HL-60 (cell line): ENCODE measurements at regions not wholly inside any gene's neighbourhood (a gene's known extent, or its start where the extent isn't known, plus 50 kb on each side); places are given as distances from the start of the nearest gene placed in this dataset.

Source experiments
- DNase-seq, 2 experiments: peaks; one replicate each; pipeline ENCODE4 v3.0.0-alpha.2; 2010 to 2020; ENCODE audit warnings: low read depth in 1 of 2, low spot score in 1 of 2
- H3K27ac ChIP-seq: fragments of 250-450 bp; sonication (Bioruptor Pico); replicated peaks from 2 replicates; pipeline ENCODE4 v1.5.1; 2020; ENCODE audit warnings: mild to moderate bottlenecking, moderate library complexity
- H3K27me3 ChIP-seq: fragments of 250-450 bp; sonication (Bioruptor Pico); 2 replicates; pipeline ENCODE4 v1.5.1; 2021; ENCODE audit warnings: mild to moderate bottlenecking, moderate library complexity; ENCODE audit not compliant: insufficient read depth, poor library complexity, severe bottlenecking
- H3K4me3 ChIP-seq: replicated peaks from 2 replicates; pipeline ENCODE4 v1.5.1; 2011; ENCODE audit warnings: mild to moderate bottlenecking, control low read depth, low read length; ENCODE audit not compliant: insufficient read depth
- CTCF ChIP-seq: IDR thresholded peaks from one replicate; pipeline ENCODE4 v1.5.1; 2011; ENCODE audit warnings: low read length, control low read depth, inconsistent platforms; ENCODE audit not compliant: insufficient read depth
- GABPA ChIP-seq: IDR thresholded peaks from 2 replicates; pipeline ENCODE4 v1.6.1; 2012; ENCODE audit warnings: low read depth
- POLR2AphosphoS5 ChIP-seq: IDR thresholded peaks from 2 replicates; pipeline ENCODE4 v1.6.1; 2012; ENCODE audit warnings: low read depth
- REST ChIP-seq: IDR thresholded peaks from 2 replicates; pipeline ENCODE4 v1.6.1; 2012; ENCODE audit warnings: low read depth; ENCODE audit not compliant: insufficient replicate concordance
- SPI1 ChIP-seq: IDR thresholded peaks from 2 replicates; pipeline ENCODE4 v1.6.1; 2012; ENCODE audit warnings: low read depth, mild to moderate bottlenecking, borderline replicate concordance

GRCh38 chr7:21370283-21370982, 57.5 kb upstream of the SP4 start:
- H3K4me3 ChIP-seq, result no peak overlapping the region
- DNase-seq, result no peak
- TF ChIP-seq SPI1, result no peak
- no peaks in the 10 kb centered on the region for H3K27me3 ChIP-seq
- no peak overlapping the region for H3K27ac ChIP-seq

- no peak for DNase-seq
- no peak overlapping the region for H3K27ac ChIP-seq
- H3K4me3 ChIP-seq, result no peak overlapping the region
- TF ChIP-seq SPI1, result no peak
- no peak for TF ChIP-seq POLR2AphosphoS5
- TF ChIP-seq CTCF, result no peak
- TF ChIP-seq REST, result no peak
- TF ChIP-seq GABPA, result no peak
- H3K27me3 ChIP-seq, result no peaks in the 10 kb centered on the region
Observed at GRCh38 chr7:21371360-21371759, 56.5 kb upstream of the SP4 start.

- no peaks in the 10 kb centered on the region for H3K27me3 ChIP-seq
- no peak overlapping the region for H3K27ac ChIP-seq
- no peak for DNase-seq
- H3K4me3 ChIP-seq, result no peak overlapping the region
- no peak for TF ChIP-seq POLR2AphosphoS5
- no peak for TF ChIP-seq REST
- TF ChIP-seq SPI1, result no peak
Observed at GRCh38 chr7:21373031-21373430, 54.9 kb upstream of the SP4 start.

GRCh38 chr7:21374134-21374533, 53.7 kb upstream of the SP4 start:
- H3K27me3 ChIP-seq, result no peaks in the 10 kb centered on the region
- DNase-seq, result no peak
- no peak overlapping the region for H3K27ac ChIP-seq
- TF ChIP-seq REST (no peak), POLR2AphosphoS5 (no peak), GABPA (no peak), CTCF (no peak), SPI1 (no peak)
- H3K4me3 ChIP-seq, result no peak overlapping the region
